ENCODE measurements at regions not wholly inside any gene's neighbourhood (a gene's known extent, or its start where the extent isn't known, plus 50 kb on each side); places are given as distances from the start of the nearest gene placed in this dataset.

DNA sequence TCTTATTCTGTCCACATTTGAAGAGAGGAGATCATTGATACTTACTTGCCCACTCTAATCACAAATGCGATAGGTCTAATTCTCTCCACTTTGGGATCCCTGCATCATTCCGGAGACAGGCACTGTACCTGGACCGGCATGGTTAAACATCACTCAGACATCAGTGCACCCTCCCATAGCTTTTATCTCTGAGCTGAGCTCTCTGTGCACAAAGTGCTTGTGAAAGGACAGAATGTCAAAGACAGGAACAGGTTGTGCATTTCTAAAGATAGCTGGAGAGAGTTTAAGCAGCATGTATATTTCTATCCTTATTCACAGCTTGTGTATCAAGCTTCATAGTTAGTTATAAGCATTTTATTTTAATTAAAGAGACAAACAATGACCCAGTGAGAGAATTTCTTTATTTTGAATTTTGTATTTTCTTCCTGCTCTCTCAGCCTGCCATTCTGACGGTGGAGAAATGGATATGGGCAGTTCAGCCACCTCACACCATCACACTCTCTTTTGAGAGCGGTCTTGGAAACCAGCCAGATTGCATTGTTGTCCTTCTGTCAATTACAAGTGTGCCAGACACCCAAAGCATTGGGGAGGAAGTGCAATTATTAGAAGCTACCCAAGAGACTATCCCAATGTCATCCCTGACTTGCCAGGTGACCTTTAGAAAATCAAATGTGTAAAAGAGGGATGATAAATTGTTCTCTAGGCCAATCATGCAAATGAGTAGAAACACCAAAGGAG is 65.2 kb upstream of the CHL1 start:
- no peak for TF ChIP-seq TARDBP (IDR thresholded peaks at IDR 0.05)
- TF ChIP-seq SP1 (IDR thresholded peaks at IDR 0.05), result no peak

All from HEK293T (cell line).